NCI-H1930 (cell line): ENCODE measurements at regions not wholly inside any gene's neighbourhood (a gene's known extent, or its start where the extent isn't known, plus 50 kb on each side); places are given as distances from the start of the nearest gene placed in this dataset.
A peak's percentile ranks its signal among the peaks of the same experiment; 100 is the strongest.
"Not testable (repeated sequence)": the region's sequence is repeated elsewhere in the genome, so short reads cannot be mapped to it uniquely, and the experiment has no call there.

Source experiments
- DNase-seq, 2 experiments: peaks; one replicate each; lab custom pipeline; 2025; lab: John Stamatoyannopoulos, UW

DNA sequence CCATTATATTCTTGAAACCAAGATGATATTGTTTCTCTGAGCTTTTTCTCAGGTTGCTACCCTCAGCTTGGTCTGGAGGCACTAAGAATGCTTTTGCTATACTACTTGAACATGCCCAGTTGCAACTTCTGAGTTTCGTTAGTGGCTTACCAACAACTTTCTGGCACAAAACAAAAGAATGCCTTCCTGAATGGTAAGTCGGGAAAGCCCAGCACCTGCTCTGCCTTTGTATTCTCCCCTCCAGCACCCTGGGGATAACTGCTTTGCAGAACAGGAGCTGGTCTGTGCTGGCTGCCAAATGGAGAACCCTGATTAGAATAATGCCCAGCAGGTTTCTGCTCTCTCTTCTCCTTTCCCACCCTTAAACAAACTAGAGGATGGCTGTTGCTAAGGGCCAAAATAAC, 149.3 kb downstream of the TGFB2 start:
- DNase-seq: peak; percentile 39 to 64

DNA sequence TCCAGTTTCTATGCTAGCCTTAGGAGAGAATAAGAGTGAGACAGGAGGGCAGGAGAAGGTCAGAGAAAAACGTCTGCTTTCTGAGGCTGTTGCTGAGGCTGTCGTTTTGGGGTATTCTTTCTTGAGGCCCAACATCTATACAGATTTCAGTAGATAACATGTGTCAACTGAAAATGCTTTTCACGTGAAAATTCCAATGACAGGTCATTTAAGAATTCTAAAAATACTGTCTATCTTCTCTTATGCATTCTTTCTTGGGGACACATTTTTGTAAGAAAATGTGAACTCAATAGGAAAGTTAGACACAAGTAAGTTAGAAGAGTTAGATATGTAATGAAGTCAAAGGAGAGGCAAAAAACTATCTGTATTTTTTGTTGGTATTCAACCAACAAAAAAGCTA, 150.8 kb downstream of the TGFB2 start:
- DNase-seq: no peak

DNA sequence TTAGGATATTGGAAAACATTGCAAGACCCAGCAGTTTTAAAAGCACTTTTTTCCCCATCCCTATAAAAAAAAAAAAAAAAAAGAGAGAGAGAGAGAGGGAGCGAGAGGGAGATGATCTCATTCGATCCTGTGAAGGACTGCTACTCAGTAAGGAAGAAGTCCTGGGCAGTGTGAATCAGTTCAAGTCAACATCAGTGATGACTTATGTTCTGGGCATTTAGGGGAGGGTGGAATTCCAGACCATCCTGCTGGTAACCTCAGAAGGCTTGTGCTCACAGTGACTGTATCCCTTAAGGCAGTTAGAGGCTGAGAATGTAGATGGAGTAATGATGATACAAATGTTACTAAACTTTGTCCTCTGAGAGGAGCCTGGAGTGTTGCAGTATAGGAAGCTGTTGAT, 151.4 kb downstream of the TGFB2 start:
- no peak for DNase-seq

DNA sequence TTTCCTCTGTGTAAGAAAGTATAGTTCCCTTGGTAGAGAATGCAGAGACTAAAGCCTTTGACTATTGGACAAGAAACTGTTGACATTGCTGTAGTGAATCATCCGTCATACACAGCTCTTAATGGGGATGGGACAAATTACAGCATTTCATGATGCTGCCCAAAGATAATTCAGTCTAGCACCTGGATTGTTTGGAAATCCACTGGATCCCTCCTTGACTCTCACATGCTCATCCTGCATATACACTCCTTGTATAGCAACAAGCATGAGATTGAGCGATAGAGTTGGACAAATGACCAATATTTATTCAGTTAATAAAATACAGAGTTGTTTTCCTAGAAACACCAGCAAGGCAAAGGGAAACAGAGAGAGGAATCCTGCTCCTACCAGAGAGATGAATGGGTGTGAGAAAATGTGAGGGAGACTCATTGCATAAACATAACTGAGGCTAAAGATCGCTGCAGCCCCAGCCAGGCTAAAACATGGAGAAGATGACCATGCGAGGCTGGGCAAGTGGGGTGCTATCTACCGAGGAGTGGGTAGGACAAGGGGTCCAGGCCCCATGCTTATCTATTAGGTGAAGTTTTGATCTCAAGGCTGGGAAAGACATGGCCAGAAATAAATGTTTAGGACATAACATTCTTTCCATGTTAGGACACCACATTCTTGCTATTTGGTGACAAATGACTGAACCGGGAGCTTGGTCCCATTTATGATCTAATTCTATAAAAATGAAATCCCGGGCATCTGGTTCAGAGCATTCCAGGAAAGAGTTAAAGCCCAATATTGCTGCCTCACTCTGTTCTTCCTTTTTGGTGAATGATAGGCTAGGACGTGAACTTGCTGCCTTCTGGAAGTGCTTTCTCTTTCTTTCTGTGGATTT, 153.2 kb downstream of the TGFB2 start:
- DNase-seq: no peak

DNA sequence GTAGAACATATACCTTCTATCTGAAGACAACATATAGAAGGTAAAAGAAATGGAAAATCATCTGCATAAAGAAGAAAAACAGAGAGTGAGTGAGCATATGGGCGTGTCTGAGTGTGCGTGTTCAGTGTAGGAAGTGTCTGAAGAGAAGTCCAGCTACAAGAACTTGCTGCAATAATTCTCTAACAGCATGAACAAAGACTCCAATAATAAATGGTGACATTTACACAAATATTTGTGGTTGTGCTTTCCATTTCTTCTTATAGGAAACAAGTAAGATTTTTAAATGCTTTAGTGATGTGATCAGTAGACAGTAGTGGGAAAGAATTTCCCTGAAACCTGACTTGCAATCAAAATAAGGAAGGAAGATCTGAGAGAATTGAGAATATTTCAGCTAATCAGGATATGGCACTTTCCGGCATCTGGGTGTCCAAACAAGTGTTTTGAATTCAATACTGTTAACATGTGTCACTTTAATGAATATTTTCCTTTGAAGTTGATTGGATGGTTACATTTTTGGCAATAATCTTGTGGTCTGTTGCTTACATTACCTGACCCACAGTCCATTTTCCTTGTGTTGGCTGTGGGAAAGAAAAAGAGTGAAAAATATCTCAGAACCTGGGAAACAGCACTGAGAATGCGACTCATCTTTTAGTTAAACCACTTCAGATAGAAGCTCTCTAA, 154.0 kb downstream of the TGFB2 start:
- DNase-seq: no peak

DNA sequence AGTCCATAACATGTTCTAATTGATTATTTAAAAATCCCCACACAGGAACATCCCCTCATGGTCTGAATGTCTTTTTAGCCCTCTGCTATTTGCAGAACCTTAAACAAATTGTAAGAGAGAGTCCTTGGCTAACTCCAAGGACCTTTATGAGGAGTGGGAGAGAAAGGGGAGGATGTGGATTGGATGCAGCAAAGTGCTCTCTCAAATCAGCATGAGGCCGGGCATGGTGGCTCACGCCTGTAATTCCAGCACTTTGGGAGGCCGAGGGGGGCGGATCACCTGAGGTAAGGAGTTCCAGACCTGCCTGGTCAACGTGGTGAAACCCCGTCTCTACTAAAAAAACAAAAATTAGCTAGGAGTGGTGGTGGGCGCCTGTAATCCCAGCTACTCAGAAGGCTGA, 154.8 kb downstream of the TGFB2 start:
- no peak for DNase-seq

DNA sequence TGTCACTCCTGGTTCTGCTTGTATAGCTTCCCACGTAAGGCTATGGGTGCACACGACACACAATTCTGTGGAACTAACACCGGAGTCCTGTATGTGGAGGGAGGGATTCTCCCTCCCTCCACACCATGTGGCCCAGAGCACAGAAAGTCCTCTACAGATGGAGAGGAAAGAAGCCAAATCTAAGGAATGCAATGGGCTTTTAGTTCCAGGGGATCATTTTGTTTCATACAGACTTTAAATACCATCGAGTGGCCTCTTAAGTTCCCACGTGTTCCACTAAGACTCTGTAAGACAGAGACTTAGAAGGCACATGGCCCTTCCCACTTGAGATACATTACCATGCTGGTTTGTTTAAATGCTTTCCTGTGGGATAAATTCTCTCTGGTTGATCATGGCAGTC, 156.0 kb downstream of the TGFB2 start:
- no peak for DNase-seq

DNA sequence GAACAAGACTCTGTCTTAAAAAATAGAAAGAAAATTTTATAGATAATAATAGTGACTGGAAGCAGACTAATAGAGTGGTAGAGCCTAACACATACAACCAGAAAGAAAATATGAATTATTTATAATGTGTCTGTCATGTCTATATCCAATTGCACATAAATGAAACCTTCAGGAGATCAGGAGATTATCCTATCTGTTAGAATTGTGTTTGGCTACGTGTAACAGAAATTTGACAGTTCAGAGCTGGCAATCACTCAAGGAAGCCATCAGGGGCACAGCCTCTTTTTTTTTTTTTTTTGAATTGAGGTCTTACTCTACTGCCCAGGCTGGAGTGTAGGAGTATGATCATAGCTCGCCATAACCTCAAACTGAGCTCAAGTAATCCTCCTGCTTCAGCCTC, 157.2 kb downstream of the TGFB2 start:
- DNase-seq: no peak

DNA sequence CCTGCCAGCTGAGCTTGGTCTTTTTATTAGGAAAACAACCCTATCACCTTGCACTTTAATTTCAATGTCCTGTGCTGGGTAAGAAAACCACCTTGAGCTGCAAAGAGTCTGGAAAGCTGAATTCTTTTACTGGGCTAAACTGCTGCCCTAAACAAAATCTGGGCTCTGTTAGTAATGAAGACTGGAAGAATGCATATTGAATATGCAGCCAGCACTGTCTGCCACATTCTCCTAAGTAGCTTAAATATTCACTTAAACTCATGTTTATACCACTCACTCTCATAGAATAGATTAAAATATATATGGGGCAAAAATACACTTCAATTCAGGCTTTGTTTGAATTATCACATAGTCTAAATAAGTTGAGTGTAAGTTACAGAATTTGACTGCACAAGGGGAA, 158.0 kb downstream of the TGFB2 start:
- no peak for DNase-seq

DNA sequence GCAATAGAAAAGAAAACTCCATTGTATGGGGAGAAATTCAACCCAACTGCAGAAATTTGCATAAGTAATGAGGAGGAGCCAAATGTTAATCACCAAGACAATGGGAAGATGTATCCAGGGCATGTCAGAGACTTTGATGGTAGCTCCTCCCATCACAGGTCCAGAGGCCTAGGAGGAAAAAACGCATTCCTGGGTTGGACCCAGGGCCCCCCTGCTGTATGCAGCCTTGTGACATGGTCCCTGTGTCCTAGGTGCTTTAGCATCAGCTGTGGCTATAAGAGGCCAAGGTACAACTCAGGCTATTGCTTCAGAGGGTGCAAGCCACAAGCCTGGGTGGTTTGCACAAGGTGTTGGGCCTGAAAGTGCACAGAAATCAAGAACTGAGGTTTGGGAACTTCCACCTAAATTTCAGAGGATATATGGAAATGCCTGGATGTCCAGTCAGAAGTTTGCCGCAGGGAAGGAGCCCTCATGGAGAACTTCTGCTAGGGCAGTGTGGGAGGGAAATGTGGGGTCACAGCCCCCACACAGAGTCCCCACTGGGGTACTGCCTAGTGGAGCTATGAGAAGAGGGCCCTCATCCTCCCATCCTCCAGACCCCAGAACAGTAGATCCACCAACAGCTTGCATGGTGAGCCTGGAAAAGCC, 162.3 kb downstream of the TGFB2 start:
- DNase-seq: no peak

DNA sequence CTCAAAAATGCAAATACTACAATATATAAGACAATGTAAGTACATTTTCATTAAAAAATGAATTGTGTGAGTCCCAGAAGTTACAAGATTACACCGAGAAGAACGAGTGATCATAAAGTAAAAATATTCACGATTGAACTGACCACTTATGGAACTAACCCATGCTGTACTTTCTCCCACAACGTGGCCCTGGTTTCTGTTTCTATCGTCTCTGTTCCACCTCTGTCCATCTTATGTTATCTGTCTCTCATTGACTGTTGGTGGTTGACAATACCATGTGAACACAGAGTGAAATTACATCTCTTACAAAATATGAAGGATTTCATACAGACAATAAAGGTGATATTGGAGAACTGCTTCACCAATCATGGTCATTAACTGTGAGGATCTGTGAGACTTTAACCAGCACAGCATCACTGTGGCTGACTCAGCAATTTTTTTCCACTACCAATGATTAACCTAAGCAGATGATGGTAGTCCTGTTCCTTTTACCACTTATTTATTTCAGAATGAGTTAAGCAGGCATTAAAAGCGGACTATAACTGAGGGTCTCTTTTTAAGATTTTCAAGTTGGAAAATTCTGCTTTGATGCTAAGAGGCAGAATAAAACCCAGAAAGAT, 165.1 kb downstream of the TGFB2 start:
- DNase-seq: no peak

DNA sequence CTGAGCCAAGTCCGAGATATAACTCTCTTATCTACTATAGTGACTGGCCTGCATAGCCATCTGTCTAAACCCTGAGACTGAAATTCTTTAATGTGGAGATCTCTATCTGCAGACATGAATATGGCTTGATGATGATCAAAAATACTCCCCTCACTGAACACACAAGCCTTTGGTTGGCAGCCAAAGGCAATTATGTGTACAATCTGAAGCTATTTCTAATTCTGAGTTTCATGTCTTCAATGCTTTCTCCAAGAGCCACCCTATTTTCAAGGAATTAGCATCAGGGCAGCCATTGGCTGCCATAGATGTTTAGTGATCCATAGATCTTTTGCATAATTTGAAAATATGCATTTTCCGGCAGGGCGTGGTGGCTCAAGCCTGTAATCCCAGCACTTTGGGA, 168.2 kb downstream of the TGFB2 start:
- DNase-seq: no peak

DNA sequence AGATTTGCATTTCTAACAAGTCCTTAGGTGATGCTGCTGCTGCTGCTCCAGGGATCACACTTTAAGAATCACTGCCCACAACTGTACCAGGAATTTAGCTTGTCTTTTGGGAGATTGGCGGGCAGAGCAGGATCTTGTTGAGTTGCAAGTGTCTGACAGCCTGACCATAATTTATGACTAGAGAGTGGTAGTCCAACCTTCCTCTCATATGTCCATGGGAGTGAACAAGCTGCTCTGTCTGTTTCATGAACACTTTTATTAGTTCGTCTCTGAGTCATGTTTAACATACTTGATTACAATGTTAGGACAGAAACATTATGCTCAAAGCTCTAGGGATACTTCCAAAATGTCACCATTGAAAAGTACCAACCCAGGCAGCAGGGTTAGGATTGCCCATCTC, 169.6 kb downstream of the TGFB2 start:
- no peak for DNase-seq

DNA sequence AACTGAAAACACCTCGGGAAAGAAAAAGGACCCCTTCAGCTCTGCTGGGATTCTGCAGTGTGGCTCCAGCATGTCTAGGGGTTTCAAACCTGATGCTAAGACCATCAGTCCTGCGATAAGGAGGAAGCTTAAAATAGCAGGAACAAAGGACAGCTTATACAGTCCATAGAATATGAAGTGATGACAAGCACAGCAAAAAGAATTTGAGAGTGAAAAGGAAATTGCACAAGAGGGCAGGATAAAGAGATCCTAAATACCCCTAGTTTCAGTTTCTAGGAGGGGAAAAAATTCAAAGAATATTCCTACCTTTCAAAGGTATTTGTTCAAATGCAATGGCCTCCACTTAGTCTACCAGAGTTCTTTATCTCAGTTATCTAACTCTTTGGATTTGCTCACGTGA, 171.4 kb downstream of the TGFB2 start:
- no peak for DNase-seq

DNA sequence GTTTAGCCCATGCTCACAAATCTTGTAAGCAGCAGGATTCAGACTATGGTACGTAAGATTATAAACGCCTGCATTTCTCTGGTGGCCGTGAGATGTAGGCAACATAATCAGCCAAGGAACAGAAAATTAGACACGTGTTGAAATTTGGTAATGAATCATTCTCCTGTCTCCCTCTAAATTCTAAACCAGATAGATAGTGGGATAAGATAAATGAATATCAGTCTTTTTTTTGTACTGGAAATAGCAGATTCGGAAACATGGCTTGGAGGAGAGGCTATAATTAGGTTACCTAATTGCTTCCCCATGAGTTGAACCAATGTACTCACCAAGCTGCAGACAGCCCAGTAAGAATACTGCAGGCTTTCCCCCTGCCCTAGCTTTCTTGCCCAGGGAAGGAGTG, 172.3 kb downstream of the TGFB2 start:
- no peak for DNase-seq

DNA sequence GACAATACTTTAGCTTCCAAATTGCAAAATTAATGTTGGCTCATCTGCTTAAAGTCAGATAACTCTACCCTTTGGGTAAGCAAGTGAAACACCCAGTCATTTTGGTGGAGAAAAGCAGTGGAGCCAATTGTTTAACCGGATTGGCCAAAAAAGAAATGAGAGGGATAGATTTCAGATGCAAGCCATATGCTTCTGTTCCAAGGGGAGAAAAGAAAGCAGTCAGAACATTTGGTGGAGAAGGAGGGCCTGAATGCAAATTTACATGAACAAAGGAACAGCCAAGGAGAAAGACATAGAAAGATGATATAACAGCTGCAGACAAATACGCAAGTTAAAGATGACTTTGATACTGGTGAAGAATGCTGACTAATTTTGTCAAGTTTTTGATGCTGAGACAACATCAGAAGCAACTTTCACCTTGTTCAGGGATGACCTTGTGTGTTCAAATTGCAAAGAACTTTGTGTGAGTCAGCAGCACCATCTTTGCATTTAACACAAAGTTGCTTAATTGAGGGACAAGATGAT, 173.1 kb downstream of the TGFB2 start:
- no peak for DNase-seq

DNA sequence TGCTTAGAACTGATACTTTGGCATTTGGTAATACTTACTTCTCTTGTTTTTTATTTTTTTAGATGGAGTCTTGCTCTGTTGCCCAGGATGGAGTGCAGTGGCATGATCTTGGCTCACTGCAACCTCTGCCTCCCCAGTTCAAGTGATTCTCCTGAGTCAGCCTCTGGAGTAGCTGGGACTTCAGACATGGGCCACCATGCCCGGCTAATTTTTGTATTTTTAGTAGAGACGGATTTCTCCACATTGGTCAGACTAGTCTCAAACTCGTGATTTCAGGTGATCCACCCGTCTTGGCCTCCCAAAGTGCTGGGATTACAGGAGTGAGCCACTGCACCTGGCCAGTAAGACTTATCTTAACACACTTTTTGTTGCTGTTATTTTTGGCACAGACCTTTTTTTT, 175.5 kb downstream of the TGFB2 start:
- not testable (repeated sequence) for DNase-seq

DNA sequence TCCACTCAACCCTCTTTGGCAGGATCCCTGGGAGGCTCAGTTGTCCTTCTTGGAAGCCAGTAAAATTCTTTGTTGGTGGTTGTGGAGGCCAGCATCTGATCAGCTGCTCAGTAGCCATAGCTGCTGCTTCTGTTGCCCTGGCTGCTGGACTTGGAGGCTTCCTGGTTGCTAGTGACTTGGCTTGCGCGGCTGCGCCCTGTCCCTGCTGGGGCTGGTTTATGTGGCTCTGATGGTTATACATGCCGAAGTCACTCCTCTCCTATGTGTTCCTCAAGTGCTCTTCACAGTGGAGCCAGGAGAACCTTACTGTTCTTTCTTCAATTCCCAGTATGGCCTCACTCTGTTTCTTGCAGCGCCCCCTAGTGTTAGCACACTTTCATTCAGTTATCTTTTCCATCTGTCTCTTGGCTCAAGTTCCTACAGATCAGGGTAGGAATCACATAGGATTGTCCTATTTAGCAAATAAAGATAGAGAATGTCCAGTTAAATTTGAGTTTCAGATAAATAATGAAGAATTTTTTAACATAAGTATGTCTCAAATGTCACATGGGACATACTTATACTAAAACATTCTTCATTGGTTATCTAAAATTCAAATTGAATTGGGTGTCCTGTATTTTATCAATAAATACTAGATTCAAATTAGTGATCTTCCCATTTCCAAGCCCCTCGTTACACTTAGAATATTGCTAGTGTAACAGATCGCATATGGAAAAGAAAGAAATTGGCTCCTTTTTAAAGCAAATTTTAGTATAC, 176.5 kb downstream of the TGFB2 start:
- DNase-seq: no peak

DNA sequence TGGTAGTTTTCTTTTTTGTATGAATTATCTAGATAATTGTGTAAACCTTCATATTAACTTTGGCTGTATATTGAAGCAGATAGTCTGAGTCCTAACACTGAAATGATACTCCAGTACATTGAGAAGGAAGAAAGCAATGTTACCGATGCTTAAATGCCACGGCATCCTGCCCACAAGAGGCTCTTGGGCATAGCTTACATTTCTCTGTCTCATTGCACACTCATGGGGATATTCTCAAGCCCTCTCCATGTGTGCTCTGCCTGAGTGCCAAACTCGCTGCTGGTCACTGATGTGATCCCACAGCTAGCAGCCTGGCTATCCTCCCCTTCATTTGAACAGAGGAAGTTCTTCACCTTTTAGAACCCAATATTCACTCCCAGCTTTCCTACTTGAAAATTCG, 179.4 kb downstream of the TGFB2 start:
- no peak for DNase-seq

DNA sequence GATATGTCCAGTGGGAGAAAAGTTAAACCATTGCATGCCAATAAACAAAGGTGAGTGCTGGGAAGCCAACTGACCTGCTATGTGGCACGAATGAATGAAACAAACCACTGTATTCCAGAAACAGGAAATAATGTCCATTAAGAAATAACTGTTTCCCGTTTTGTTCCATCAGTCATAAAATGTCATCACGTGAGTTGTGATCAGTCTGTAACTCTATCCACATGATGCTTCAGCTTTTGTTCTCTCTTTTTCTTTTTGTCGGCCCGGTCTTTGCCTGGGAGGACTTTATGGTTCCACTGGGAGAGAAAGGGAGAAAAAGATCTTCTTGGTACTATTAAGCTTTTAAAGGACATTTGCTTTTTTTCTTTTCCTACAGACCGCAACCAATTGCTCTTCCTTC, 179.9 kb downstream of the TGFB2 start:
- DNase-seq: no peak

DNA sequence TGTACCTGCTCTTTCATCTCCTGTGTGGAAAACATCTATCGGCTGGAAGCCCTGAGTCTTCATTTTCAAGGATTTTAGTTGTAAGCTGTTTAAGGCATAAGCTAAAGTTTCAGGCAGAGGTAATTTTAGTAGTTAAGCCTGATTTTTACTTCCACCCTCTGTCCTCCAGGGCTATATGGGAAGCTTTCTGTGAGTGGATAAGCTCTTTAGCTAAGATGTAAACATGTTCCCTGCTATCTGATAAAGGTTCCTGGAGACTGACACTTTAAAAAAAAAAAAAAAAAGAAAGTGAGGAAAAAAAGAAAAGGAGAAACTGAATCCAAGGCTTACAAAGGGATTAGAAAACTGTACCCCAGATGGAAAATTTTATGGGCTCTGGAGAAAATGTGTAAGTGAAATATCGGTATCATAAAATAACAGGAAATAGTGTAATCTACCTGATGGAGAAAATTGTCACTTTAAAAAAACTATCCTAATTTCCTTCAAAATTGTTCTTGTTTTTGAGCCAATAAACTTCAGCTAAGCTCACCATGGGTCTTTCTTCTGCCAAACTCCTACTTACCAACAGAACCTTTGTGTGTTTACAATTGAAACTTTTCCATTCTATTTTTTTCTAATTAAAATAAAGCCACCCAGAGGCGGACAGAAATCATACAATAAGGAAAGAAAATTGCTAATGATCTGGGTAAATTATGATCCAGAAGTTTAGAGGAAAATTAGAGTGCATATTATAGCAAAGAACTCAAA, 180.5 kb downstream of the TGFB2 start:
- no peak for DNase-seq
